ACC112 (cell line): ENCODE measurements at regions not wholly inside any gene's neighbourhood (a gene's known extent, or its start where the extent isn't known, plus 50 kb on each side); places are given as distances from the start of the nearest gene placed in this dataset.

Experiments used
- H2AFZ ChIP-seq: fragments of 200-600 bp; sonication (generic); one replicate; pipeline ENCODE4 v1.6.0; 2017; ENCODE audit warnings: antibody characterized with exemption, low read length; ENCODE audit not compliant: unreplicated experiment
- H3K27ac ChIP-seq: fragments of 200-600 bp; sonication (generic); 2 replicates; pipeline ENCODE4 v1.5.1; 2014; ENCODE audit warnings: low read depth, mild to moderate bottlenecking, antibody characterized with exemption, low read length, moderate library complexity
- H3K27me3 ChIP-seq: fragments of 200-600 bp; sonication (generic); 2 replicates; pipeline ENCODE4 v1.6.1; 2014; ENCODE audit warnings: mild to moderate bottlenecking, antibody characterized with exemption, low read length, moderate library complexity, mixed read lengths; ENCODE audit not compliant: insufficient read depth
- H3K36me3 ChIP-seq: fragments of 200-600 bp; sonication (generic); 2 replicates; pipeline ENCODE4 v1.6.1; 2016; ENCODE audit warnings: mild to moderate bottlenecking, antibody characterized with exemption, low read length, moderate library complexity, mixed read lengths; ENCODE audit not compliant: insufficient read depth
- H3K4me1 ChIP-seq: fragments of 200-600 bp; sonication (generic); one replicate; pipeline ENCODE4 v1.6.1; 2016; ENCODE audit warnings: low read length, mixed read lengths; ENCODE audit not compliant: insufficient read depth, unreplicated experiment, control insufficient read depth
- H3K4me3 ChIP-seq: fragments of 200-600 bp; sonication (generic); 2 replicates; pipeline ENCODE4 v1.5.1; 2014; ENCODE audit warnings: mild to moderate bottlenecking, low read depth, low read length
- H3K79me2 ChIP-seq: fragments of 200-600 bp; sonication (generic); one replicate; pipeline ENCODE4 v1.6.0; 2016; ENCODE audit warnings: low read length; ENCODE audit not compliant: control insufficient read depth, unreplicated experiment, insufficient read depth

- H3K4me3 ChIP-seq: no peak overlapping the region
- H3K4me1 ChIP-seq: no peaks in the 10 kb centered on the region
- no peak overlapping the region for H2AFZ ChIP-seq
- no peaks in the 10 kb centered on the region for H3K79me2 ChIP-seq
- no peaks in the 10 kb centered on the region for H3K27me3 ChIP-seq
- no peaks in the 10 kb centered on the region for H3K36me3 ChIP-seq
- no peak overlapping the region for H3K27ac ChIP-seq
These were observed 1219.1 kb downstream of the UQCRFS1 start for GRCh38 chr19:27993619-27994570.

- no peaks in the 10 kb centered on the region for H3K4me1 ChIP-seq
- no peaks in the 10 kb centered on the region for H3K79me2 ChIP-seq
- H3K36me3 ChIP-seq: no peaks in the 10 kb centered on the region
These were observed 1226.7 kb downstream of the UQCRFS1 start for GRCh38 chr19:27986299-27986698.

GRCh38 chr19:27975419-27976005 lies 1237.4 kb downstream of the UQCRFS1 start:
- Histone ChIP-seq H3K4me3 (no peak overlapping the region), H3K27ac (no peak overlapping the region), H3K79me2 (no peaks in the 10 kb centered on the region), H3K4me1 (no peaks in the 10 kb centered on the region), H3K27me3 (no peaks in the 10 kb centered on the region), H2AFZ (no peak overlapping the region), H3K36me3 (no peaks in the 10 kb centered on the region)

More at GRCh38 chr19:27986299-27986698, 1226.7 kb downstream of the UQCRFS1 start:
- no peaks in the 10 kb centered on the region; the same call in 1 of the 2 replicates for H3K27me3 ChIP-seq
- no peak overlapping the region for H2AFZ ChIP-seq
- no peak overlapping the region for H3K4me3 ChIP-seq
- H3K27ac ChIP-seq: no peak overlapping the region

DNA sequence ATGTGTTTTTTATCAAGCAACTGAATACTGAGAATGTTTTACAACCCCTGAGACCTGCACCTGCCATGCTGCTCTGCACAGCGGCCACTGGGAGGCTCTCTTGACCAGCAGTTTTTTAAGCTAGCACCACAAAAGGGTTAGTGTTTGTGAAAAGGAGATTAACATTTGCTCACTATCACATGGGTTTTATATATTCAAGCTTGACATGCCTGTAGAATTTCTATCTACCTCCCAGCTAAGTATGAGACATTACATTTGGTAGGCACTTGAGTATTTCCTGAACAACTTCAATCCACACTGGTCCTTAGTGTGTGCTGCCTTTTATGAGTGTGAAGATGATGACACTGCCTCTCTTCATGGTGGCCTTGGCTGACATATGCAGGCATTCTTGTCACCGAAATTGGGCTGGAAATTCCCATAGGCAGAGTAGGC lies 1238.9 kb downstream of the UQCRFS1 start:
- Histone ChIP-seq H3K79me2 (no peaks in the 10 kb centered on the region), H3K4me3 (no peak overlapping the region), H3K27ac (no peak overlapping the region), H3K36me3 (no peaks in the 10 kb centered on the region), H3K27me3 (no peaks in the 10 kb centered on the region), H2AFZ (no peak overlapping the region), H3K4me1 (no peaks in the 10 kb centered on the region)

DNA sequence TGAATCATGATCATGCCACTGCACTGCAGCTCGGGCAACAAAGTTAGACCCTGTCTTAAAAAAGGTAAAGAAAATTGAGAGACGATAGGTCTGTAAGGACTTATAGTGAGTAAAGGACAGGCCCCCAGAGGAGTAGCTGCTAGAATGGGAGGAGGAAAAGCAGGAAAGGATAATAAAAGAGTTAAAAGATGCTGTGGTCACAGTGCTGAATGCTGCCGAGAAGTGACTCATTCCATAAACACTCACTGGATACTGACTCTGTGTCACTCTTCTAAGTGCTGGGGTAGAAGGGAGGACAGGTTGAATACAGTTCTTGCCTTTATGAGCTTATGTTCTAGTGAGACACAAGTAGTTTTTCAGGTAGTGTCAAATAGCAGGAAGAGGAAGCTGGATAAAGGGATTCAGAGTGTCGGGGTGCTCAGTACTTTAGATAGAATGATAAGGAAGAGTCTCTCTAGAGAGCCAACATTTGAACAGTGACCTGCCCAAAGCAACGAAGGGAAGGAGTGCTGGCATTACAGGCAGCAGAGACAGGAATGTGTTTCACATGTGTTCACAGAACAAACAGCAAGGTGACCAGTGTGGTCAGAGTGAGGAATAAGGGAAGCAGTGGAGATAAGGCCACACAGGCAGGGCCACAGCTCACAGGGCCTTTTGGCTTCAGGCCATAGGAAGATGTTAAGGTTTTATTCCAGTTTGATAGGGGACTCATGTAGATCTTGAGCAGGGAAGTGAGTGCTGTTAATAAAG lies 1240.5 kb downstream of the UQCRFS1 start:
- H3K79me2 ChIP-seq: no peaks in the 10 kb centered on the region
- no peak overlapping the region for H3K4me3 ChIP-seq
- no peaks in the 10 kb centered on the region for H3K36me3 ChIP-seq
- no peaks in the 10 kb centered on the region for H3K27me3 ChIP-seq
- H2AFZ ChIP-seq: no peak overlapping the region
- no peak overlapping the region for H3K27ac ChIP-seq
- H3K4me1 ChIP-seq: no peaks in the 10 kb centered on the region

- H3K27ac ChIP-seq: no peak overlapping the region
- no peaks in the 10 kb centered on the region for H3K36me3 ChIP-seq
These were observed 1241.1 kb downstream of the UQCRFS1 start for GRCh38 chr19:27971869-27972268.

GRCh38 chr19:27971071-27971470 lies 1241.9 kb downstream of the UQCRFS1 start:
- H3K36me3 ChIP-seq: no peaks in the 10 kb centered on the region

More at GRCh38 chr19:27971869-27972268, 1241.1 kb downstream of the UQCRFS1 start:
- Histone ChIP-seq H3K4me3 (no peak overlapping the region), H3K4me1 (no peaks in the 10 kb centered on the region), H2AFZ (no peak overlapping the region), H3K79me2 (no peaks in the 10 kb centered on the region), H3K27me3 (no peaks in the 10 kb centered on the region)

DNA sequence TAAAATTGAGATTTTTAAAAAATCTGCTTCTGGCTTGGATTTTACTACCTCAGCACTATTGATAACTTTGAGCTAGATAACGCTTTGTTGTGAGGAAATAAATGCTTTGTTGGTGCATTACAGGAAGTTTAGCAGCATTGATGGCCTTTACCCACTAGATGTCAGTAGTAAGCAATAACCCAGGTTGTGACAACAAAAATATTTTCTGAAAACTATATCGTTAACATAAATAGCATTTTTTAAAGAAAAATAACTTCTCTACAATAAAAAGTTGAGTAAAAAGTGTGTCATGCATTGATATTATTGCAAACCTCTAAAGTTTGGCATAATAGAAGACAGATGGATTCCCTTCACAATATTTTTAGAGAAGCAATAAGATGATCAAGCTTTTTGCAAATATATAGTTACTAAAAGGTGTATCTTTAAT lies 1246.5 kb downstream of the UQCRFS1 start:
- Histone ChIP-seq H3K4me1 (peaks cover 3% of the 10 kb centered on the region), H3K27ac (no peak overlapping the region), H2AFZ (no peak overlapping the region), H3K4me3 (no peak overlapping the region), H3K36me3 (no peaks in the 10 kb centered on the region), H3K27me3 (0 out of 2 replicates have a peak, but pooled peaks cover 3% of the 10 kb centered on the region), H3K79me2 (no peaks in the 10 kb centered on the region)

More at GRCh38 chr19:27971071-27971470, 1241.9 kb downstream of the UQCRFS1 start:
- Histone ChIP-seq H3K79me2 (no peaks in the 10 kb centered on the region), H2AFZ (no peak overlapping the region), H3K4me3 (no peak overlapping the region), H3K27me3 (no peaks in the 10 kb centered on the region), H3K4me1 (no peaks in the 10 kb centered on the region), H3K27ac (no peak overlapping the region)

DNA sequence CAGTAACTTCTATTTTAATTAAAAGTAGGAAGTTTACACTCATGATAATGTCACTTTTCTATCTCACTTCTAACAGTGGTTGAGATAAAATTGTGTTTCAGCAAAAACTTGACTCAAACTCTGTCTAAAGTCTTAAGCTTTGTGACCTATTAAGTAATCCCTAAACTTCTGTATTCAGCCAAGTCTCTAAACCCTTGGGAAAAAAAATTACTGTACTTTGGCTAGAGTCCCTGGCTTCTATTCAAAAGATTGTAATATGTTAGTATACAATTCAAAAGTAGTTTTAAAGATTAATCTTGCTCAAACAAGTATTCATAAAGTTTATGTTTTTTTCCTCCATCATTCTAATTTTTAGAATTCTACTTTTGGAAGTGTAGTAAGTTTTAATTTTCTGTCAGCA lies 1248.8 kb downstream of the UQCRFS1 start:
- Histone ChIP-seq H3K4me3 (no peak overlapping the region), H3K4me1 (peaks cover 3% of the 10 kb centered on the region), H2AFZ (no peak overlapping the region), H3K27me3 (0 out of 2 replicates have a peak, but pooled peaks cover 3% of the 10 kb centered on the region), H3K79me2 (no peaks in the 10 kb centered on the region), H3K36me3 (no peaks in the 10 kb centered on the region), H3K27ac (no peak overlapping the region)

DNA sequence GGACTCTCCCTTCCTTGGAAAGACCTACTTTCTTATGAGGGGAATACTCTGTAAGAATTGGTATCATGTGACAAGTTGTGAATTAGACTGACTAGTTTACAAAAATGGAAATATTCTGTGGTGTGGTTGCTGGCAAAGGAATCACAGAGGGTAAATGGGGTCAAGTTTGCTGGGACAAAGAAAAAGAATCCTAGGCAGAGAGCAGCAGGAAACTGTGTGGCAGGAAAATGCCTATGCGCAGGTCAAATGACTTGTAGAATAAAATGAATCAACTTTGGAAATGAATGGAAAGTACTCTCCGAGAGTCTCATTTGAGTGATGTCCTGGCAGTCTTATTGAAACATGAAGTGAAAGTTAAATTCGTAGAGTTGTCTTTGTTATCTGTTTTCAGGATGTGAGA lies 1250.7 kb downstream of the UQCRFS1 start:
- Histone ChIP-seq H3K4me1 (peaks cover 3% of the 10 kb centered on the region), H2AFZ (no peak overlapping the region), H3K4me3 (no peak overlapping the region), H3K79me2 (no peaks in the 10 kb centered on the region), H3K27ac (no peak overlapping the region), H3K36me3 (no peaks in the 10 kb centered on the region), H3K27me3 (0 out of 2 replicates have a peak, but pooled peaks cover 3% of the 10 kb centered on the region)
